GM12878 (cell line): ENCODE measurements at regions not wholly inside any gene's neighbourhood (a gene's known extent, or its start where the extent isn't known, plus 50 kb on each side); places are given as distances from the start of the nearest gene placed in this dataset.

ENCODE experiments used
- ATAC-seq: fragments of 200-7000 bp; cut with Tn5 transposase; 3 replicates; pipeline ENCODE4 v1.9.1; 2020; ENCODE audit warnings: mild to moderate bottlenecking, moderate library complexity
- BruUV-seq: library from RNA; stranded (reverse); fragments of 400-500 nt; replicated peaks from 2 replicates; lab custom pipeline; 2021; lab: Mats Ljungman, UMichigan
- CTCF ChIA-PET: fragments of 300-600 bp; sonication (Branson Sonifier 250); formaldehyde crosslinking; extraction: SDS; loops from one replicate; lab custom pipeline; 2021; ENCODE audit warnings: inconsistent platforms; lab: Yijun Ruan, JAX
- POLR2A ChIA-PET: fragments of 350-600 bp; formaldehyde crosslinking; extraction: SDS; loops from one replicate; lab custom pipeline; 2021; ENCODE audit warnings: inconsistent platforms; lab: Charles Lee
- RAD21 ChIA-PET: fragments of 300-600 bp; sonication (Branson Sonifier 250); formaldehyde crosslinking; loops from one replicate; lab custom pipeline; 2023; ENCODE audit warnings: antibody characterized with exemption; ENCODE audit not compliant: unreplicated experiment; lab: Charles Lee
- SMC1A ChIA-PET: fragments of 300-600 bp; sonication (Branson Sonifier 250); formaldehyde crosslinking; loops from one replicate; lab custom pipeline; 2023; ENCODE audit not compliant: unreplicated experiment, uncharacterized antibody; lab: Charles Lee
- DNase-seq: peaks from one replicate; pipeline ENCODE4 v3.0.0-alpha.2; 2011; ENCODE audit warnings: low read depth, low spot score
- FAIRE-seq: peaks from 3 replicates; lab custom pipeline; 2011; peaks lifted over from hg19 to GRCh38; lab: Jason Lieb, UNC
- H2AFZ ChIP-seq: 2 replicates; pipeline ENCODE4 v1.6.0; 2011; ENCODE audit warnings: low read depth, low read length, control low read depth; ENCODE audit not compliant: control insufficient read depth
- H3K27ac ChIP-seq: 2 replicates; pipeline ENCODE4 v1.5.1; 2011; ENCODE audit warnings: control low read depth; ENCODE audit not compliant: control insufficient read depth, insufficient read depth
- H3K27me3 ChIP-seq, 2 experiments: replicated peaks in 1 of 2; 2 replicates each; pipeline versions ENCODE4 v1.6.0 to v1.6.1; 2011; ENCODE audit warnings: low read length in 1 of 2; ENCODE audit not compliant: control insufficient read depth in 2 of 2, insufficient read depth in 2 of 2
- H3K36me3 ChIP-seq, 2 experiments: 2 replicates each; pipeline ENCODE4 v1.5.1; 2011; ENCODE audit warnings: low read length in 1 of 2; ENCODE audit not compliant: control insufficient read depth in 2 of 2, insufficient read depth in 2 of 2
- H3K4me1 ChIP-seq: 2 replicates; pipeline ENCODE4 v1.6.1; 2011; ENCODE audit warnings: mild to moderate bottlenecking, low read length, moderate library complexity, mixed read lengths; ENCODE audit not compliant: control insufficient read depth, insufficient read depth
- H3K4me2 ChIP-seq: 2 replicates; pipeline ENCODE4 v1.6.0; 2011; ENCODE audit warnings: control low read depth; ENCODE audit not compliant: control insufficient read depth, insufficient read depth
- H3K4me3 ChIP-seq: fragments of 200-600 bp; sonication (generic); 2 replicates; pipeline ENCODE4 v1.5.1; 2016
- H3K79me2 ChIP-seq: 2 replicates; pipeline ENCODE4 v1.6.0; 2011; ENCODE audit warnings: low read length; ENCODE audit not compliant: control insufficient read depth, insufficient read depth
- H3K9ac ChIP-seq: 2 replicates; pipeline ENCODE4 v1.8.0; 2011; ENCODE audit warnings: low read length, control low read depth, mixed read lengths; ENCODE audit not compliant: control insufficient read depth, insufficient read depth
- H3K9me3 ChIP-seq: replicated peaks from 3 replicates; pipeline ENCODE4 v1.5.1; 2011; ENCODE audit warnings: mild to moderate bottlenecking, low read length; ENCODE audit not compliant: control insufficient read depth, insufficient read depth
- H4K20me1 ChIP-seq: 2 replicates; pipeline ENCODE4 v1.6.0; 2011; ENCODE audit not compliant: control insufficient read depth, insufficient read depth
- CBX3 ChIP-seq: fragments of 200-600 bp; sonication (generic); IDR thresholded peaks from 2 replicates; pipeline ENCODE4 v1.6.1; 2016; ENCODE audit warnings: low read depth, borderline replicate concordance
- KLF5 ChIP-seq: fragments of 450-650 bp; IDR thresholded peaks from 2 replicates; pipeline ENCODE4 v1.6.1; 2014; ENCODE audit warnings: mild to moderate bottlenecking; ENCODE audit not compliant: partially characterized antibody
- LARP7 ChIP-seq: fragments of 450-650 bp; IDR thresholded peaks from 2 replicates; pipeline ENCODE4 v1.6.1; 2017; ENCODE audit warnings: mild to moderate bottlenecking
- RAD51 ChIP-seq: fragments of 450-650 bp; IDR thresholded peaks from 2 replicates; pipeline ENCODE4 v1.6.1; 2016; ENCODE audit warnings: moderate library complexity, mild to moderate bottlenecking, inconsistent platforms
- SMC3 ChIP-seq: IDR thresholded peaks from 2 replicates; pipeline ENCODE4 v1.6.1; 2011; ENCODE audit warnings: low read length, improper control_type of control experiment, borderline replicate concordance
- SRF ChIP-seq, 2 experiments: IDR thresholded peaks; 2 replicates each; pipeline ENCODE4 v1.6.1; 2011; ENCODE audit warnings: low read depth in 2 of 2, low read length in 2 of 2, mild to moderate bottlenecking in 1 of 2, moderate library complexity in 1 of 2
- USF2 ChIP-seq: IDR thresholded peaks from 2 replicates; pipeline ENCODE4 v1.6.1; 2011; ENCODE audit warnings: low read depth, low read length, improper control_type of control experiment, borderline replicate concordance
- ZBTB33 ChIP-seq: fragments of 450-650 bp; IDR thresholded peaks from 2 replicates; pipeline ENCODE4 v1.6.1; 2017; ENCODE audit warnings: mild to moderate bottlenecking
- WGBS: methylation state at CpG from one replicate; pipeline ENCODE4 v1.1.6; 2016; ENCODE audit warnings: low lambda C conversion rate; ENCODE audit not compliant: insufficient replicate concordance, insufficient coverage; ENCODE audit errors: missing lambda C conversion rate; 5-methylcytosine and 5-hydroxymethylcytosine counted together
- in situ Hi-C: fragments of 300-500 bp; cut with MboI; formaldehyde crosslinking; loops from 9 replicates; pipeline ENCODE4 v1.14.3; 2018; ENCODE audit warnings: mixed read lengths
- intact Hi-C: fragments of 100-400 bp; cut with micrococcal nuclease; formaldehyde crosslinking; loops from one replicate; pipeline ENCODE4 v1.14.2; 2022; ENCODE audit not compliant: unreplicated experiment
- TF ChIP-seq, protein P1 (sequence below): fragments of 450-650 bp; IDR thresholded peaks from 2 replicates; pipeline ENCODE4 v1.6.1; 2018; ENCODE audit warnings: mild to moderate bottlenecking, low read depth, moderate library complexity; ENCODE audit not compliant: partially characterized antibody

- ChIA-PET CTCF (no interaction called here), SMC1A (interaction anchor here (0.9 kb wide), 1 partner anchor 9 kb away, joined by 4 read pairs; no protein-coding TSS in a partner anchor), POLR2A (no interaction called here), RAD21 (no interaction called here)
- in situ Hi-C loops: no loop called here
- no peaks in the 10 kb centered on the region for H4K20me1 ChIP-seq
- H3K4me2 ChIP-seq: no peak overlapping the region
- H3K79me2 ChIP-seq: no peaks in the 10 kb centered on the region
- WGBS: 14% methylated on average over 4 of the region's 4 CpGs
- DNase-seq (no peak), ATAC-seq (no peak), FAIRE-seq (no peak)
- no peak overlapping the region for H2AFZ ChIP-seq
- H3K4me1 ChIP-seq: no peaks in the 10 kb centered on the region
- no peak overlapping the region for H3K27ac ChIP-seq
- H3K9me3 ChIP-seq: no peaks in the 10 kb centered on the region
- H3K36me3 ChIP-seq: no peaks in the 10 kb centered on the region
- BruUV-seq: no TSS peak
- TF ChIP-seq ZBTB33: no peak
- intact Hi-C loops: no loop called here
- no peaks in the 10 kb centered on the region for H3K27me3 ChIP-seq
- no peak overlapping the region for H3K9ac ChIP-seq
- H3K4me3 ChIP-seq: no peak overlapping the region
Measured at GRCh38 chr1:177863796-177864195, 106.1 kb downstream of the SEC16B start.

- BruUV-seq: no TSS peak
- ATAC-seq: no peak
- Histone ChIP-seq H3K9me3 (no peaks in the 10 kb centered on the region), H3K27me3 (no peaks in the 10 kb centered on the region), H3K36me3 (no peaks in the 10 kb centered on the region), H3K4me3 (no peak overlapping the region), H3K9ac (no peak overlapping the region), H2AFZ (no peak overlapping the region), H4K20me1 (no peaks in the 10 kb centered on the region), H3K4me1 (no peaks in the 10 kb centered on the region)
- RAD21 ChIA-PET: no interaction called here
- CTCF ChIA-PET: interaction anchor here (1.4 kb wide), 1 partner anchor 11 kb away, joined by 3 read pairs; no protein-coding TSS in a partner anchor
- no peak for FAIRE-seq
- SMC1A ChIA-PET: interaction anchor here (0.7 to 1.2 kb wide), 3 partner anchors 10 to 44 kb away, joined by 3 to 4 read pairs (median 3); no protein-coding TSS in a partner anchor
- in situ Hi-C loops: no loop called here
- POLR2A ChIA-PET: no interaction called here
- no peak for DNase-seq
- intact Hi-C loops: no loop called here
- no peak for TF ChIP-seq RAD51
- no peak for TF ChIP-seq SMC3
- no peak for TF ChIP-seq KLF5
- TF ChIP-seq SRF (IDR thresholded peaks at IDR 0.05; ENCODE audit: low read depth in 2 of 2, low read length in 2 of 2): no peak
- no peak for TF ChIP-seq USF2
- TF ChIP-seq CBX3: no peak
- TF ChIP-seq, protein P1, sequence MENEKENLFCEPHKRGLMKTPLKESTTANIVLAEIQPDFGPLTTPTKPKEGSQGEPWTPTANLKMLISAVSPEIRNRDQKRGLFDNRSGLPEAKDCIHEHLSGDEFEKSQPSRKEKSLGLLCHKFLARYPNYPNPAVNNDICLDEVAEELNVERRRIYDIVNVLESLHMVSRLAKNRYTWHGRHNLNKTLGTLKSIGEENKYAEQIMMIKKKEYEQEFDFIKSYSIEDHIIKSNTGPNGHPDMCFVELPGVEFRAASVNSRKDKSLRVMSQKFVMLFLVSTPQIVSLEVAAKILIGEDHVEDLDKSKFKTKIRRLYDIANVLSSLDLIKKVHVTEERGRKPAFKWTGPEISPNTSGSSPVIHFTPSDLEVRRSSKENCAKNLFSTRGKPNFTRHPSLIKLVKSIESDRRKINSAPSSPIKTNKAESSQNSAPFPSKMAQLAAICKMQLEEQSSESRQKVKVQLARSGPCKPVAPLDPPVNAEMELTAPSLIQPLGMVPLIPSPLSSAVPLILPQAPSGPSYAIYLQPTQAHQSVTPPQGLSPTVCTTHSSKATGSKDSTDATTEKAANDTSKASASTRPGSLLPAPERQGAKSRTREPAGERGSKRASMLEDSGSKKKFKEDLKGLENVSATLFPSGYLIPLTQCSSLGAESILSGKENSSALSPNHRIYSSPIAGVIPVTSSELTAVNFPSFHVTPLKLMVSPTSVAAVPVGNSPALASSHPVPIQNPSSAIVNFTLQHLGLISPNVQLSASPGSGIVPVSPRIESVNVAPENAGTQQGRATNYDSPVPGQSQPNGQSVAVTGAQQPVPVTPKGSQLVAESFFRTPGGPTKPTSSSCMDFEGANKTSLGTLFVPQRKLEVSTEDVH: no peak
- TF ChIP-seq LARP7: no peak
- TF ChIP-seq, all 136 proteins: peak for 0
- Histone ChIP-seq H3K79me2 (no peaks in the 10 kb centered on the region), H3K4me2 (no peak overlapping the region), H3K27ac (no peak overlapping the region)
- WGBS: 3% methylated on average over 2 of the region's 2 CpGs
Measured at GRCh38 chr1:177862916-177863315, 106.9 kb downstream of the SEC16B start.
